ENCODE measurements at regions not wholly inside any gene's neighbourhood (a gene's known extent, or its start where the extent isn't known, plus 50 kb on each side); places are given as distances from the start of the nearest gene placed in this dataset.

DNA sequence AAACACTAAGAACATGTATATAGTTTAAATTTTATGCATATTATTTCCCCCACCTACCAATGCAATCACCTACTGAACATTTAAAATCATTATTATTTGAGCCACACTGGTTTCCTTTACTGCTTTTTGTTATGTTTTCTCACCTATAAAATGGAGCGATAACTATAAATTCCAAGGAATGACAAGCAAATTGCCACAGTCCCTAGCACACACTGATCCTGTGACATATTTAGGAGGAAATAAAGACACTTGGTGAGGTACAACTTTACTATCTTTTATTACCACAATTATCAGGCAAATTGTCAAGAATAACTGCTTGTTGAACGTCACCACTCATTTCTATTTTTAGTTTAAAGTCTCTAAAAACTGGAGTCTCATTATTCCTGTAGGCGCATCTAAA is 1693.6 kb downstream of the EFNA5 start:
- no peak overlapping the region for H3K27ac Mint-ChIP-seq
- no peaks in the 10 kb centered on the region for H3K36me3 Mint-ChIP-seq (ENCODE audit: low read depth)
- no peaks in the 10 kb centered on the region for H3K4me1 Mint-ChIP-seq
- no peaks in the 10 kb centered on the region for H3K9me3 Mint-ChIP-seq
- DNase-seq (no peak), ATAC-seq (no peak)
- no peak overlapping the region for H3K4me3 Mint-ChIP-seq
- H3K27me3 Mint-ChIP-seq: no peaks in the 10 kb centered on the region

DNA sequence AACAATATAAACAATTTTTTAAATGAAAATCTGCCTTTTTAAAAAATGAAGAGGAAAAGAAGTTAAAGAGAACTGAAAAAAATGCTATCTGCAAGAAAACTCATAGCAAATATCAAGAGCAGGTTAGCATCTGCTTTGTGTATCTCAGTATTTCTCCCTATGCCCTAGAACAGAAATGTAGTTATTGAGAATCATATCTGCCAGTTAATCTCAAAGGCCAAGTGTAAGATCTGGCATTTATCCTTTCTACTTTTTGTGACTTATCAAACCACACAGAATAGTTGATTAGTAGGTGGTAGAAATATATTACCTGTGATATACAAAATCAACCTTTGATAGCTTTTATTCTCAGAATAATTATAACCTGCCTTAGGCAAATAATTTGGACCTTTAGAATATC is 1699.8 kb downstream of the EFNA5 start:
- Mint-ChIP-seq H3K27ac (no peak overlapping the region), H3K4me3 (no peak overlapping the region), H3K27me3 (no peaks in the 10 kb centered on the region), H3K9me3 (peaks cover 11% of the 10 kb centered on the region), H3K36me3 (ENCODE audit: low read depth) (no peaks in the 10 kb centered on the region), H3K4me1 (no peaks in the 10 kb centered on the region)
- no peak for DNase-seq
- no peak for ATAC-seq

DNA sequence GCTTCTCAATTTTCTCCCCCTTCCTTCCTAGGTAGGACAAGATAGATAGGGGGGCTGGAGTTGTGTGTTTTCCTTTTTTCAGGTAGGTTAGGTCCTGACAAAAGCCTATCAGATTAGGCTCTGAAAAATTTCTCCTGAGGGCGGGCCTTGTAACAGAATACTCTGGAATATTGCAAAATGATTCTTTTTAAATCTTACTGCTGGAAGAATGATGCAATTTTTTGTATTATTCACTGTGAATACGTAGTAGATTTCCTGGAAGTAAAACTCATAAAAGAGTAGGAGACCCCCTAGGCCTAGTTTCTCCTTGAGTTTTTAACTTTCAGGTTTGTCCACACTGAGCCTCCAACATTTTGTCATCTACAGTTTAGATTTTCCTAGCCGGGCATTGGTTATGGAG is 1701.8 kb downstream of the EFNA5 start:
- Mint-ChIP-seq H3K4me1 (no peaks in the 10 kb centered on the region), H3K27me3 (no peaks in the 10 kb centered on the region), H3K9me3 (peaks cover 11% of the 10 kb centered on the region), H3K4me3 (no peak overlapping the region), H3K27ac (no peak overlapping the region), H3K36me3 (ENCODE audit: low read depth) (no peaks in the 10 kb centered on the region)
- ATAC-seq: no peak
- DNase-seq: no peak

DNA sequence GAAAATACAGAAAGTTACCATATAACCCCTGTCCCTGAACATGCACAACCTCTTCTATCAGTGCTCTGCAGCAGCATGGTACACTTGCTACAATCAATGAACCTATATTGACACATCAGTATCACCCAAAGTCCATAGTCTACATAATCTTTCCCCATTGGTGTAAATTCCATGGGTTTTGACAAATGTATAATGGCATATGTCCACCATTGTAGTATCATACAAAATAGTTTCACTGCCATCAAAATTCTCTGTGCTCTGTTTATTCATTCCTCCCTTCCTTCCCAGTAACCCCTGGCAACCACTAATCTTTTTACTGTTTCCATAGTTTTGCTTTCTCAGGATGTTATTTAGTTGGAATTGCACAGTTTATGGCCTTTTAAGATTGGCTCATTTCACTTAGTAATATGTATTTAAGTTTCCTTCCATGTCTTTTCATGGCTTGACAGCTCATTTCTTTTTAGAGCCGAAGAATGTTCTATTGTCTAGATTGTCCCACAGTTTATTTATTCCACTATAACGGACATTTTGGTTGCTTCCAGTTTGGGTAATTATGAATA is 1707.0 kb downstream of the EFNA5 start:
- DNase-seq: no peak
- peaks cover 19% of the 10 kb centered on the region for H3K9me3 Mint-ChIP-seq
- no peaks in the 10 kb centered on the region for H3K36me3 Mint-ChIP-seq (ENCODE audit: low read depth)
- ATAC-seq: no peak
- no peak overlapping the region for H3K27ac Mint-ChIP-seq
- no peaks in the 10 kb centered on the region for H3K4me1 Mint-ChIP-seq
- no peak overlapping the region for H3K4me3 Mint-ChIP-seq
- no peaks in the 10 kb centered on the region for H3K27me3 Mint-ChIP-seq

DNA sequence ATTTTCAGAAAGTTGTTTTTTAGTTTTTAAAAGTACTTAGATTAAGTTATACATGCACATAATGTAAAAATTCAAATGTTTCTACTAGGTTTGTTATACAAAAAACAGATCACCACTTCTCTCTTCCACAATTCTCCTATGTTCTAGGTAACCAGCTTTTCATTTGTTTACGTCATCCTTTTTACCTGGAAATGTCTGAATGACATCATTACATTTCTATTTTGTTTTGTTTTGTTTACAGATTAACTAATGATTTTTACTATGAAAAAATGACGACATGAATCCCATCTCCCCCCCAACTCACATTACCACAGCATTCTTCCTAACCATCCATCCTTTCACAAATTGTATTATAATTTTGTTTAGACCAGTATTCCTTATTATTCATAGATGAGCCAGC is 1709.2 kb downstream of the EFNA5 start:
- no peaks in the 10 kb centered on the region for H3K36me3 Mint-ChIP-seq (ENCODE audit: low read depth)
- ATAC-seq (no peak), DNase-seq (no peak)
- no peaks in the 10 kb centered on the region for H3K4me1 Mint-ChIP-seq
- H3K27ac Mint-ChIP-seq: no peak overlapping the region
- peaks cover 18% of the 10 kb centered on the region for H3K9me3 Mint-ChIP-seq
- H3K27me3 Mint-ChIP-seq: no peaks in the 10 kb centered on the region
- no peak overlapping the region for H3K4me3 Mint-ChIP-seq

DNA sequence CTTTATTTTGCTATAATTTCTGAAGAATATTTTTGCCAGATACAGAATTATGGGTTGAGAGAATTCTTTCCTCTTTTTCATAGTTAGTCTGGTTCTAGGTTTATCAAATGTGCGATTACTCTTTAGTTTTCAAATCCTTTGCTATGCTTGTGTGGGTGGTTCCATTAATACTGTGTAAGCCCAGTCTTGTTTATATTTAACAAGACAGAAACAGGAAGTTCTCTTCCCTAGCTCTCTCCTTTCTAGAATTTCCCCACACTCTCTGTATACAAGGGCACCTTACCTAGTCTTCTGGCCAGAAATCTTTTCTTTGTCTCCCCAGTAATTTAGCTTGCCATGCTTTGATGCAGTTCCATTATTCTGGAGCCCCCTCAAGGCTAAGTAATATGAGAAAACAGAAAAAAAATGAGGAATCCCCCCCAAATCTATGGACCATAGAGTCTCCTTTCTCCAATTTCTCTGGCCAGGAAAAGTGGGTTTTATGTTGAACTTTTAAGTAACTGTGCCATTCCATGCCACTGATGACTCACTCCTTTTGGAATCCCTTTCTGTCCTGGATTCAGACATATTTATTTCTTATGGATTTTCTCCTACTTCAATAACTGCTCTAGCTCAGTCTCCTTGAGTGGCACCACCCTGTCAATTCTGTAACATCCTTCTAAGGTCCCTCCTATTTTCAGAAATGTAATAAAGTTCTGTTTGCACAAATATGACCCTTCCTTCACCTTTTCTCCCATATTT is 1714.1 kb downstream of the EFNA5 start:
- no peaks in the 10 kb centered on the region for H3K4me1 Mint-ChIP-seq
- H3K9me3 Mint-ChIP-seq: peaks cover 18% of the 10 kb centered on the region
- DNase-seq: no peak
- H3K27me3 Mint-ChIP-seq: no peaks in the 10 kb centered on the region
- H3K27ac Mint-ChIP-seq: no peak overlapping the region
- ATAC-seq: no peak
- no peaks in the 10 kb centered on the region for H3K36me3 Mint-ChIP-seq (ENCODE audit: low read depth)
- no peak overlapping the region for H3K4me3 Mint-ChIP-seq

DNA sequence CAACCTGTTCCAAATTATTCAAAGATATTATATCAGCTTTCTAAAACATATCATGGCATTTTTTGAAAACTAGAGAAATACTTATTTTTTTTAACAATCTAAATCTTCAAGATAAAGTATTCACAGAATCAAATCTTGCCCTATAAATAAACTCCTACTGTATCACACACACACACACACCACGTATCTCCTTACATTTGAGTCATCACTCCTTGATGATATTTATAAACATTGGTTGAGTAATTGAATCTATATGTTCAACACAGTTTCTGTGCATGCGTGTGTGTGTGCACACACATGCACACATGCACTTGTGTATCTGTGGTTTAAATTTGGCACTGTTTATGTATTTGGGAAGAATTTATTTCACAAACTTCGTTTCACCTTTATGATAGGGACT is 1716.4 kb downstream of the EFNA5 start:
- no peaks in the 10 kb centered on the region for H3K36me3 Mint-ChIP-seq (ENCODE audit: low read depth)
- ATAC-seq (no peak), DNase-seq (no peak)
- H3K9me3 Mint-ChIP-seq: peaks cover 18% of the 10 kb centered on the region
- H3K4me1 Mint-ChIP-seq: no peaks in the 10 kb centered on the region
- H3K27me3 Mint-ChIP-seq: no peaks in the 10 kb centered on the region
- H3K27ac Mint-ChIP-seq: no peak overlapping the region
- no peak overlapping the region for H3K4me3 Mint-ChIP-seq

DNA sequence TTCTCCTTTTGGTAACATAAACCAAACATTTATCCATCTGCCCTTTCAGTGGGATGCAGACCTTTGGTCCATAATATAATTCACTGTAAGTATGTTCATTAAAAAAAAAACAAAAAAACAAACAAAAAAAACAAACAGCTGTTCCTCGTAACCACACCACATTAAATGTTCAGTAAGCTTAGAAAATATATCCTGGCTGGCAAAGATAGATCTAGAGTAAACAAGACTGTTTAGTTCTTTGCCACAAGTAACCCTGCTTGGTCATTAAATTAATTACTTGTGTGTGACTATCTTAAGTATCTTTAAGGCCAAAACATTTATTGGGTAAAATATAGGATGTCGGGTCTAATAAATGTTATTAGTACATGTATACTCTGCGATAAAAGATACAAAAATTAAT is 1717.1 kb downstream of the EFNA5 start:
- no peak for ATAC-seq
- Mint-ChIP-seq H3K36me3 (ENCODE audit: low read depth) (no peaks in the 10 kb centered on the region), H3K4me3 (no peak overlapping the region), H3K9me3 (peaks cover 16% of the 10 kb centered on the region), H3K4me1 (no peaks in the 10 kb centered on the region), H3K27me3 (no peaks in the 10 kb centered on the region), H3K27ac (no peak overlapping the region)
- DNase-seq: no peak

DNA sequence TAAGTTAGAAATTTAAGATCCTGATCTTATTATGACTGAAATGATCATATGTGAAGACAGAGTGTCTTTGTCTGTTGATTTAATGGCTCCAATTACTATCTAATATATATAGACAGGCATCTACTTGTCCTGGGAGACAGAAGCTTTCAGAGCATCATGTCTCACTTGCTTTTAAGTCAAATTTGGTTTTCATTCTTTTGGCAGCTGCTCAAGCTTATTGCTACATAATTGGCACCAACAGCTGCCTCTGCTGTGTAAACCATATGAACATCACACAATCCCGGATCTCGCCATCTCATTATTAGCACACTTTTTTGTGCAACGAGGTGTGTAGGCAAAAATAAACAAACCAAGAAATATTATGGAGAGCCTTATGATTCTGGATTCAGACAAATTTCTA is 1717.9 kb downstream of the EFNA5 start:
- ATAC-seq (no peak), DNase-seq (no peak)
- Mint-ChIP-seq H3K4me3 (no peak overlapping the region), H3K9me3 (peaks cover 18% of the 10 kb centered on the region), H3K27me3 (no peaks in the 10 kb centered on the region), H3K36me3 (ENCODE audit: low read depth) (no peaks in the 10 kb centered on the region), H3K4me1 (no peaks in the 10 kb centered on the region), H3K27ac (no peak overlapping the region)

DNA sequence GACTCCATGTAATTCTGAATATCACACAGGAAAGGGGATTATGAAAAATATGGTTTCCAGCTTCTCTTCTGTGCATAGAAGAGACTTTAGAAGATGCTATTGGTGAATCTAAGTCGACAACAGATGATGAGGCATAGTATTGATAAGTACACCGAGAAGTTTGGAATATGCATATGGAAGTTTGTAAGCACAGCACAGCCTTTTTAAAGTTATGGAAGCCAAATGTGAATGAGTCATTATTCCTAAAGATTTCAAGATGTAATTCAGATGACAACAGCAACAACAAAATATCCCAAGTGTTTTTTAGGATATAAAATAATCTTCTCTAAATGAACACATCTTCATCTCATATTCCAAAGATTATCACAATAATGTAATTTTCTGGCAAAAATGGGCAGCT is 1723.3 kb downstream of the EFNA5 start:
- Mint-ChIP-seq H3K27ac (no peak overlapping the region), H3K4me3 (no peak overlapping the region), H3K9me3 (peaks cover 11% of the 10 kb centered on the region), H3K4me1 (no peaks in the 10 kb centered on the region), H3K27me3 (no peaks in the 10 kb centered on the region), H3K36me3 (ENCODE audit: low read depth) (no peaks in the 10 kb centered on the region)
- no peak for DNase-seq
- ATAC-seq: no peak

DNA sequence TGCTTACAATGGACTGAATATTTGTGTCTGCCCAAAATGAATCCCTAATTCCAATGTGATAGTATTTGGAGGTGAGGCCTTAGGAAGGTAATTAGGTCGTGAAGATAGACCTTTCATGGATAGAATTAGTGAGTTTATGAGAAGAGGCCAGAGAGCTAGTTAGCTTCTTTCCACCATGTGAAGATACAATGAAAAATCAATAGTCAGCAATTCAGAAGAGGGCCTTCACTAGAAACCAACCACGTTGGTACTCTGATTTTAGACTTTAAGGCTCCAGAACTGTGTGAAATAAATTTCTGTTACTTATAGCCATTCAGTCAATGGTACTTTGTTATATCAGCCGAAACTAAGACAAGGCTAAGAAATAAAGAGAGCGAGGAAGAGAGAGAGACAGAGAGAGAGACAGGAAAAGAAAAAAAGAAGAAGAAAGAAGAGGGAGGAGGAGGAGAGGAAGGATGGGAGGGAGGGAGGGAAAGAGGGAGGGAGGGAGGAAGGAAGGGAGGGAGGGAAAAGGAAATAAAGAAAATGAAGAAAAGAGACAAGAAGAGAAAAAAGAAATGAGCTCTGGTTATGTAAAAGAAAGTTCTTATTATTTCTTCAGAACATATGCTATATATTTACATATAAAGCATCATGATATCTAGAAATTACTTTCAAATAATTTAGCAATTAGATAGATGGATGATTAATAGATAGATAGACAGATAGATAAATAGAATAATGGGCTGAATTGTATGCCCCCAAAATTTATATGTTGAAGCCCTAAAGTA is 1725.3 kb downstream of the EFNA5 start:
- DNase-seq (no peak), ATAC-seq (no peak)
- Mint-ChIP-seq H3K36me3 (ENCODE audit: low read depth) (no peaks in the 10 kb centered on the region), H3K27me3 (no peaks in the 10 kb centered on the region), H3K4me3 (no peak overlapping the region), H3K4me1 (no peaks in the 10 kb centered on the region), H3K27ac (no peak overlapping the region), H3K9me3 (peaks cover 8% of the 10 kb centered on the region)

DNA sequence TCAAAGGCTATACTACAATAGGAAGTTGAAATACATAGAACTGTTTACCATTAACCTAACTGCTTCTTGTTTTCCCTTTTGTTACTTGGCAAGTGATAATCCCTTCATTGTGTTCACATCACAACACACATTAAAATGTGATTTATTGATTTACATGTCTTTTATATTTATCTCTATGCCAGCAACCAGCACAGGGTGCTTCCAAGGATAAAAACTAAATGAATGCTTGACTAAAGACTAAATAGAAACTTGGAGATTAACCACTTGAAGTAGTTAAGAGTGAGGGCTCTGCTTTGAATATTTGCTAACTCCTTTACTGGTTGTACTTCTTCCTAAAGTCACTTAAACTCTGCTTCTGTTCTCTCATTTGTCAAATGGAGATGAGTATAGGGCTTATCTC is 1730.6 kb downstream of the EFNA5 start:
- no peaks in the 10 kb centered on the region for H3K4me1 Mint-ChIP-seq
- peaks cover 8% of the 10 kb centered on the region for H3K9me3 Mint-ChIP-seq
- H3K36me3 Mint-ChIP-seq (ENCODE audit: low read depth): no peaks in the 10 kb centered on the region
- DNase-seq: no peak
- ATAC-seq: no peak
- no peak overlapping the region for H3K4me3 Mint-ChIP-seq
- H3K27ac Mint-ChIP-seq: no peak overlapping the region
- H3K27me3 Mint-ChIP-seq: no peaks in the 10 kb centered on the region

DNA sequence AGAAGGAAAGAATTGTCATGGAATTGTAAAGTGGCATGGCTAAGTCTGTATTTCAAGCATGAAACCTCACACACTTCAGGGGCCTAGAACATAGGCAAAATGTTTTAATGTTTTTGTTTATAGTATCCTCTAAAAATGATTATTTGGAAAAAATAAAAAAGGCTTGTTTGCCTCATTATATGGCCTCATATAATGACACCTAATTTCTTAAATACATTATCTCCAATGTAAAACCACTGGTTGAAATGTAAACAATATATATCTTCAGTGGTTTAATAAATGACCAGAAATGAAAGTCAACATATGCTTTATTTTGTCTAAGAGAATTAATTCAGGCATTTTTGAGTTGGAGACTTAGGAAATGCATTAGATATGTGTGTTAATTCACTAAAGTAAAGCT is 1736.6 kb downstream of the EFNA5 start:
- H3K4me1 Mint-ChIP-seq: no peaks in the 10 kb centered on the region
- DNase-seq (no peak), ATAC-seq (no peak)
- H3K36me3 Mint-ChIP-seq (ENCODE audit: low read depth): no peaks in the 10 kb centered on the region
- H3K4me3 Mint-ChIP-seq: no peak overlapping the region
- H3K27ac Mint-ChIP-seq: no peak overlapping the region
- H3K27me3 Mint-ChIP-seq: no peaks in the 10 kb centered on the region
- H3K9me3 Mint-ChIP-seq: peaks cover 9% of the 10 kb centered on the region

DNA sequence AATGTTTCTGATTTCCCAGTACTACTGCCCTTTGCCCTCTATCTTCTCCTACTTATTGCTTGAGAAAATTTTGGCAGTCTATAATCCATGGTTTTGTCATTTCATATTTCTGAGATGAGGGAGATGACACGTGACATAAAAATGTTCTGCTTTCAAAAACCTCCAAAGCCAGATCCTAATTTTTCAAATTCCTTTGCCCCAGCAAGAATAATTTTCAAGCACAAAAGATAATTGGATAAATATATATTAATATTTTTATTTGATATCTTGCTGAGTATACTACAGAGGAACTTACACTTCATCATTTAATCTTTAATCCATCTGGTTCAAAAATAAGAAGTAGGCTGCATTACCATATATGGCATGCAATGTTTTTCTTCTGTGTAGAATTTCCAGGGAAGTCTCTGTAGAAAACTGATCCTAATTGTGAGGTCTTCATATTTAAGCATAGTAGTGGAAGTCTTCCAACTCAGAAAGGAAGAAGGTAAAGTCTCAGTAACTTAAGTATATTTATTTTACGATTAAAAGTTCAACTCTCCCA is 1738.8 kb downstream of the EFNA5 start:
- H3K4me3 Mint-ChIP-seq: no peak overlapping the region

DNA sequence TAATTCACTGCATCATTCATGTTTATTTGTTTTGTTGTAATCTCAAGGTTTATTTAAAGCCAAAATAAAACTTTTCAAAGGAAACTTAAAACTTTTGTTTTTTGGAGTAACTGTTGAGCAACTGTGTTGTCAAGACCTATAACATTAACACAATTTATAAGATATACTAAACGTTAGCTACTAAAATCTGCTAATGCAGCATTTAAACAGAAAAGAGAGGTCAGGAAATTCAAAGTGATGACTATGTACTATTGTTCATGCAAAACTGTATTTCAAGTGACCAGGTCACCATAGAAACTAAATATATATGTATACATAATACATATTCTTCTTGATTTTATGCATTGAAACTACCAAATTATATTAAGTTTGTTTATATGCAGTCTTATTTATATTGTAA is 1740.9 kb downstream of the EFNA5 start:
- Mint-ChIP-seq H3K4me3 (no peak overlapping the region), H3K4me1 (no peaks in the 10 kb centered on the region), H3K27ac (no peak overlapping the region), H3K27me3 (no peaks in the 10 kb centered on the region), H3K36me3 (ENCODE audit: low read depth) (no peaks in the 10 kb centered on the region), H3K9me3 (peaks cover 14% of the 10 kb centered on the region)
- DNase-seq (no peak), ATAC-seq (no peak)

More for the DNA sequence above, 1738.8 kb downstream of the EFNA5 start:
- ATAC-seq (no peak), DNase-seq (no peak)
- Mint-ChIP-seq H3K36me3 (ENCODE audit: low read depth) (no peaks in the 10 kb centered on the region), H3K9me3 (peaks cover 13% of the 10 kb centered on the region), H3K27me3 (no peaks in the 10 kb centered on the region), H3K27ac (no peak overlapping the region), H3K4me1 (no peaks in the 10 kb centered on the region)

All from activated naive CD8-positive, alpha-beta T cell treated with anti-CD3 and anti-CD28 coated beads, Interleukin-2, amount 50 U/mL, for 24 hours (primary cell).